ENCODE measurements at regions not wholly inside any gene's neighbourhood (a gene's known extent, or its start where the extent isn't known, plus 50 kb on each side); places are given as distances from the start of the nearest gene placed in this dataset.

- no peak for TF ChIP-seq CTCF (conservative IDR thresholded peaks at IDR 0.05; ENCODE audit: low read length)
- TF ChIP-seq EZH2phosphoT487 (IDR thresholded peaks at IDR 0.05; ENCODE audit: borderline replicate concordance, low read depth, low read length): no peak
Observed at GRCh38 chr5:117473165-117473564, 898.5 kb upstream of the SEMA6A start.
